HCT116 (cell line): ENCODE measurements at regions not wholly inside any gene's neighbourhood (a gene's known extent, or its start where the extent isn't known, plus 50 kb on each side); places are given as distances from the start of the nearest gene placed in this dataset.

Source experiments
- CBX3 ChIP-seq: IDR thresholded peaks from 2 replicates; pipeline ENCODE4 v1.6.1; 2012; ENCODE audit warnings: low read depth
- CTCF ChIP-seq, 3 experiments: fragments of 200-600 bp in 1 of 3; sonication (generic) in 1 of 3; IDR thresholded peaks in 2 of 3; conservative IDR thresholded peaks in 1 of 3; 2 replicates each; pipeline ENCODE4 v1.5.1; 2012 to 2017; ENCODE audit warnings: low read depth in 2 of 3, low read length in 2 of 3, antibody characterized with exemption in 1 of 3, borderline replicate concordance in 1 of 3, control low read depth in 1 of 3, mild to moderate bottlenecking in 1 of 3, mixed read lengths in 1 of 3, mixed run types in 1 of 3, moderate library complexity in 1 of 3; ENCODE audit not compliant: insufficient read depth in 1 of 3
- EGR1 ChIP-seq: IDR thresholded peaks from 2 replicates; pipeline ENCODE4 v1.6.1; 2012; ENCODE audit warnings: low read depth
- EZH2 ChIP-seq: fragments of 200-600 bp; sonication (generic); IDR thresholded peaks from 2 replicates; pipeline ENCODE4 v1.6.1; 2017; ENCODE audit warnings: antibody characterized with exemption, mixed run types
- JUND ChIP-seq: IDR thresholded peaks from 2 replicates; pipeline ENCODE4 v1.6.1; 2012
- MAX ChIP-seq: IDR thresholded peaks from 2 replicates; pipeline ENCODE4 v1.6.1; 2012
- POLR2A ChIP-seq: IDR thresholded peaks from 2 replicates; pipeline ENCODE4 v1.7.0; 2011; ENCODE audit warnings: borderline replicate concordance; ENCODE audit not compliant: insufficient read depth, insufficient read length; ENCODE audit errors: extremely low read depth
- SIN3A ChIP-seq: IDR thresholded peaks from 2 replicates; pipeline ENCODE4 v1.6.1; 2012; ENCODE audit warnings: low read depth
- SP1 ChIP-seq: IDR thresholded peaks from 2 replicates; pipeline ENCODE4 v1.6.1; 2012; ENCODE audit warnings: low read depth
- TF ChIP-seq, protein P1 (sequence below): IDR thresholded peaks from 2 replicates; pipeline ENCODE4 v1.6.1; 2012; ENCODE audit warnings: low read depth
- TF ChIP-seq, protein P2 (sequence below): IDR thresholded peaks from 2 replicates; pipeline ENCODE4 v1.6.1; 2012

GRCh38 chr1:208641579-208642280 is 397.5 kb upstream of the PLXNA2 start:
- TF ChIP-seq CTCF (IDR thresholded peaks at IDR 0.05 in 2 of 3, conservative IDR thresholded peaks at IDR 0.05 in 1 of 3; ENCODE audit: borderline replicate concordance in 1 of 3, insufficient read depth in 1 of 3, low read depth in 2 of 3, low read length in 2 of 3) (no peak), SP1 (no peak), POLR2A (no peak), SIN3A (no peak), MAX (no peak), EZH2 (no peak), JUND (no peak), EGR1 (no peak), CBX3 (no peak)
- TF ChIP-seq, protein P1, sequence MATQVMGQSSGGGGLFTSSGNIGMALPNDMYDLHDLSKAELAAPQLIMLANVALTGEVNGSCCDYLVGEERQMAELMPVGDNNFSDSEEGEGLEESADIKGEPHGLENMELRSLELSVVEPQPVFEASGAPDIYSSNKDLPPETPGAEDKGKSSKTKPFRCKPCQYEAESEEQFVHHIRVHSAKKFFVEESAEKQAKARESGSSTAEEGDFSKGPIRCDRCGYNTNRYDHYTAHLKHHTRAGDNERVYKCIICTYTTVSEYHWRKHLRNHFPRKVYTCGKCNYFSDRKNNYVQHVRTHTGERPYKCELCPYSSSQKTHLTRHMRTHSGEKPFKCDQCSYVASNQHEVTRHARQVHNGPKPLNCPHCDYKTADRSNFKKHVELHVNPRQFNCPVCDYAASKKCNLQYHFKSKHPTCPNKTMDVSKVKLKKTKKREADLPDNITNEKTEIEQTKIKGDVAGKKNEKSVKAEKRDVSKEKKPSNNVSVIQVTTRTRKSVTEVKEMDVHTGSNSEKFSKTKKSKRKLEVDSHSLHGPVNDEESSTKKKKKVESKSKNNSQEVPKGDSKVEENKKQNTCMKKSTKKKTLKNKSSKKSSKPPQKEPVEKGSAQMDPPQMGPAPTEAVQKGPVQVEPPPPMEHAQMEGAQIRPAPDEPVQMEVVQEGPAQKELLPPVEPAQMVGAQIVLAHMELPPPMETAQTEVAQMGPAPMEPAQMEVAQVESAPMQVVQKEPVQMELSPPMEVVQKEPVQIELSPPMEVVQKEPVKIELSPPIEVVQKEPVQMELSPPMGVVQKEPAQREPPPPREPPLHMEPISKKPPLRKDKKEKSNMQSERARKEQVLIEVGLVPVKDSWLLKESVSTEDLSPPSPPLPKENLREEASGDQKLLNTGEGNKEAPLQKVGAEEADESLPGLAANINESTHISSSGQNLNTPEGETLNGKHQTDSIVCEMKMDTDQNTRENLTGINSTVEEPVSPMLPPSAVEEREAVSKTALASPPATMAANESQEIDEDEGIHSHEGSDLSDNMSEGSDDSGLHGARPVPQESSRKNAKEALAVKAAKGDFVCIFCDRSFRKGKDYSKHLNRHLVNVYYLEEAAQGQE = no peak
- TF ChIP-seq, protein P2, sequence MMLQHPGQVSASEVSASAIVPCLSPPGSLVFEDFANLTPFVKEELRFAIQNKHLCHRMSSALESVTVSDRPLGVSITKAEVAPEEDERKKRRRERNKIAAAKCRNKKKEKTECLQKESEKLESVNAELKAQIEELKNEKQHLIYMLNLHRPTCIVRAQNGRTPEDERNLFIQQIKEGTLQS = no peak
